K562 (cell line): ENCODE measurements at regions not wholly inside any gene's neighbourhood (a gene's known extent, or its start where the extent isn't known, plus 50 kb on each side); places are given as distances from the start of the nearest gene placed in this dataset.

ENCODE experiments used
- ATAC-seq: fragments of 200-7000 bp; cut with Tn5 transposase; 3 replicates; pipeline ENCODE4 v1.9.1; 2020; ENCODE audit warnings: moderate library complexity
- BruUV-seq: library from RNA; stranded (reverse); fragments of 400-500 nt; replicated peaks from 2 replicates; lab custom pipeline; 2021; lab: Mats Ljungman, UMichigan
- CTCF ChIA-PET: fragments of 300-600 bp; formaldehyde crosslinking; extraction: SDS; loops from one replicate; lab custom pipeline; 2021; ENCODE audit warnings: low intra/inter-chr PET ratio; lab: Yijun Ruan, JAX
- POLR2A ChIA-PET: fragments of 300-600, 350-650 bp; sonication (Branson Sonifier 250); formaldehyde crosslinking; extraction: SDS; loops from one replicate; lab custom pipeline; 2021; ENCODE audit warnings: antibody characterized with exemption, inconsistent platforms; lab: Yijun Ruan, JAX
- DNase-seq, 4 experiments: peaks; one replicate each; pipeline versions ENCODE4 v3.0.0 to v3.0.0-alpha.2; 2011 to 2018; ENCODE audit warnings: low spot score in 3 of 4, mixed read lengths in 3 of 4; ENCODE audit errors: extremely low read depth in 1 of 4
- FAIRE-seq: peaks from 2 replicates; lab custom pipeline; 2011; peaks lifted over from hg19 to GRCh38; lab: Jason Lieb, UNC
- H2AFZ ChIP-seq: 2 replicates; pipeline ENCODE4 v1.6.0; 2011; ENCODE audit warnings: low read depth, low read length, control low read depth, inconsistent platforms
- H3K27ac ChIP-seq: fragments of 200-600 bp; 3 replicates; pipeline ENCODE4 v1.8.0; 2011; ENCODE audit warnings: low read depth, mild to moderate bottlenecking, control low read depth, inconsistent platforms, low read length, moderate library complexity, mixed read lengths; ENCODE audit errors: extremely low read depth
- H3K27me3 ChIP-seq, 2 experiments: fragments of 300-600 bp in 1 of 2; 2 replicates in 1 of 2; 3 replicates in 1 of 2; pipeline versions ENCODE4 v1.6.0 to v1.8.0; 2011; ENCODE audit warnings: inconsistent platforms in 2 of 2, low read length in 2 of 2, mild to moderate bottlenecking in 1 of 2, mixed read lengths in 1 of 2, moderate library complexity in 1 of 2; ENCODE audit not compliant: control insufficient read depth in 2 of 2, insufficient read depth in 2 of 2
- H3K36me3 ChIP-seq: fragments of 300-600 bp; 3 replicates; pipeline ENCODE4 v1.8.0; 2011; ENCODE audit warnings: mild to moderate bottlenecking, low read length, inconsistent platforms; ENCODE audit not compliant: control insufficient read depth, insufficient read depth
- H3K4me1 ChIP-seq, 2 experiments: fragments of 200-600 bp in 1 of 2; replicated peaks in 1 of 2; 2 replicates in 1 of 2; 3 replicates in 1 of 2; pipeline versions ENCODE4 v1.5.1 to v1.8.0; 2011; ENCODE audit warnings: inconsistent platforms in 2 of 2, low read length in 2 of 2, mild to moderate bottlenecking in 1 of 2, mixed read lengths in 1 of 2, moderate library complexity in 1 of 2; ENCODE audit not compliant: control insufficient read depth in 2 of 2, insufficient read depth in 2 of 2
- H3K4me2 ChIP-seq: 2 replicates; pipeline ENCODE4 v1.6.1; 2011; ENCODE audit warnings: low read length, control low read depth, inconsistent platforms, mixed read lengths; ENCODE audit not compliant: insufficient read depth
- H3K4me3 ChIP-seq: fragments of 200-600 bp; sonication (generic), shearing (Covaris generic); 2 replicates; pipeline ENCODE4 v1.5.1; 2016; ENCODE audit warnings: control low read depth, inconsistent platforms
- H3K79me2 ChIP-seq: fragments of 200-600 bp; 3 replicates; pipeline ENCODE4 v1.8.0; 2011; ENCODE audit warnings: low read length, inconsistent platforms; ENCODE audit not compliant: control insufficient read depth, insufficient read depth
- H3K9ac ChIP-seq, 2 experiments: 2 replicates each; pipeline versions ENCODE4 v1.6.0 to v1.6.1; 2011; ENCODE audit warnings: low read depth in 2 of 2, low read length in 2 of 2, control low read depth in 1 of 2, inconsistent platforms in 1 of 2, mild to moderate bottlenecking in 1 of 2, mixed read lengths in 1 of 2; ENCODE audit not compliant: insufficient read depth in 1 of 2
- H3K9me1 ChIP-seq: one replicate; pipeline ENCODE4 v1.6.0; 2011; ENCODE audit warnings: inconsistent platforms, mild to moderate bottlenecking, low read length, moderate library complexity; ENCODE audit not compliant: control insufficient read depth, insufficient read depth
- H3K9me3 ChIP-seq: replicated peaks from 2 replicates; pipeline ENCODE4 v1.5.1; 2011; ENCODE audit warnings: low read depth, low read length, inconsistent platforms; ENCODE audit not compliant: control insufficient read depth, insufficient read depth
- H4K20me1 ChIP-seq: replicated peaks from 2 replicates; pipeline ENCODE4 v1.6.1; 2011; ENCODE audit warnings: low read length, inconsistent platforms, mixed read lengths; ENCODE audit not compliant: control insufficient read depth, insufficient read depth
- E4F1 ChIP-seq: fragments of 250-450 bp; sonication (Bioruptor Pico); IDR thresholded peaks from 2 replicates; pipeline ENCODE4 v1.5.0; 2021; ENCODE audit warnings: mild to moderate bottlenecking, borderline replicate concordance
- NONO ChIP-seq, 2 experiments: fragments of 200-400 bp in 1 of 2; fragments of 450-650 bp in 1 of 2; formaldehyde crosslinking in 1 of 2; IDR thresholded peaks; 2 replicates each; pipeline ENCODE4 v1.6.1; 2017; ENCODE audit warnings: low read depth in 2 of 2, mild to moderate bottlenecking in 2 of 2, moderate library complexity in 2 of 2, low read length in 1 of 2
- TSHZ1 ChIP-seq: fragments of 250-450 bp; sonication (Bioruptor Pico); IDR thresholded peaks from 2 replicates; pipeline ENCODE4 v1.4.0; 2020; ENCODE audit warnings: mild to moderate bottlenecking, moderate library complexity
- ZNF785 ChIP-seq: fragments of 250-450 bp; sonication (Bioruptor Pico); IDR thresholded peaks from 2 replicates; pipeline ENCODE4 v1.4.0; 2020; ENCODE audit warnings: mild to moderate bottlenecking
- WGBS: fragments of 100-300 bp; shearing (Covaris generic); methylation state at CpG from one replicate; pipeline ENCODE4 v1.1.6; 2016; ENCODE audit warnings: low coverage, mixed read lengths; ENCODE audit not compliant: insufficient coverage; ENCODE audit errors: missing lambda C conversion rate; 5-methylcytosine and 5-hydroxymethylcytosine counted together
- in situ Hi-C: fragments of 300-500 bp; cut with MboI; formaldehyde crosslinking; loops from 4 replicates; pipeline ENCODE4 v1.15.0; 2018; ENCODE audit warnings: inconsistent platforms, mixed read lengths
- intact Hi-C: fragments of 100-400 bp; cut with micrococcal nuclease; formaldehyde crosslinking; loops from 2 replicates; pipeline ENCODE4 v1.14.2; 2022

GRCh38 chr18:25423267-25423666 lies 71.3 kb upstream of the ZNF521 start (continued):
- no peak for TF ChIP-seq E4F1
- TF ChIP-seq, all 486 proteins: peak for 0

GRCh38 chr18:25422230-25422629 lies 70.3 kb upstream of the ZNF521 start:
- Histone ChIP-seq H3K4me1 (no peaks in the 10 kb centered on the region), H3K9me1 (no peaks in the 10 kb centered on the region), H3K9me3 (no peaks in the 10 kb centered on the region), H3K4me3 (no peak overlapping the region), H2AFZ (no peak overlapping the region), H3K27me3 (no peaks in the 10 kb centered on the region), H3K36me3 (no peaks in the 10 kb centered on the region), H3K27ac (no peak overlapping the region), H4K20me1 (no peaks in the 10 kb centered on the region), H3K4me2 (no peak overlapping the region), H3K79me2 (no peaks in the 10 kb centered on the region), H3K9ac (no peak overlapping the region)
- ChIA-PET CTCF (no interaction called here), POLR2A (no interaction called here)
- ATAC-seq (no peak), FAIRE-seq (no peak), DNase-seq (no peak)
- in situ Hi-C loops (no loop called here), intact Hi-C loops (no loop called here)
- no TSS peak for BruUV-seq
- 0% methylated on average over 1 of the region's 1 CpG for WGBS
- TF ChIP-seq ZNF785 (CRISPR knock-in tag) (no peak), TSHZ1 (CRISPR knock-in tag) (no peak), NONO (IDR thresholded peaks at IDR 0.05; ENCODE audit: low read depth in 2 of 2, low read length in 1 of 2) (no peak)
